Kidney (tissue), 13 donors: ENCODE measurements at regions not wholly inside any gene's neighbourhood (a gene's known extent, or its start where the extent isn't known, plus 50 kb on each side); places are given as distances from the start of the nearest gene placed in this dataset.

Source experiments
- DNase-seq, 5 donors: peaks; one replicate each; pipeline ENCODE4 v3.0.0-alpha.2; 2013 to 2020
- FAIRE-seq: peaks from 2 replicates; lab custom pipeline; 2012; peaks lifted over from hg19 to GRCh38; lab: Jason Lieb, UNC
- H3K27ac ChIP-seq, 2 donors: one replicate each; pipeline ENCODE4 v1.7.0; 2013; ENCODE audit warnings: low read depth in 2 of 2, low read length in 2 of 2, inconsistent platforms in 1 of 2
- H3K27me3 ChIP-seq: one replicate; pipeline ENCODE4 v1.7.1; 2013; ENCODE audit warnings: low read length, inconsistent platforms; ENCODE audit not compliant: control insufficient read depth, insufficient read depth
- H3K36me3 ChIP-seq, 3 donors: one replicate each; pipeline versions ENCODE4 v1.7.0 to v1.7.1; 2013; ENCODE audit warnings: low read length in 3 of 3, control low read depth in 1 of 3, inconsistent platforms in 1 of 3; ENCODE audit not compliant: insufficient read depth in 3 of 3, control insufficient read depth in 2 of 3
- H3K4me1 ChIP-seq, 3 donors: one replicate each; pipeline versions ENCODE4 v1.7.0 to v1.7.1; 2013; ENCODE audit warnings: low read length in 3 of 3, inconsistent platforms in 1 of 3, low read depth in 1 of 3; ENCODE audit not compliant: control insufficient read depth in 2 of 3, insufficient read depth in 2 of 3
- H3K4me3 ChIP-seq, 3 donors: one replicate each; pipeline versions ENCODE4 v1.7.0 to v1.8.1; 2013; ENCODE audit warnings: low read length in 3 of 3, control low read depth in 1 of 3, inconsistent platforms in 1 of 3
- H3K9ac ChIP-seq, 3 donors: one replicate each; pipeline versions ENCODE4 v1.7.0 to v1.7.1; 2013; ENCODE audit warnings: low read length in 3 of 3, control low read depth in 1 of 3, inconsistent platforms in 1 of 3
- H3K9me3 ChIP-seq, 3 donors: one replicate each; pipeline versions ENCODE4 v1.7.0 to v1.7.1; 2013; ENCODE audit warnings: low read length in 3 of 3, control low read depth in 1 of 3, inconsistent platforms in 1 of 3; ENCODE audit not compliant: control insufficient read depth in 2 of 3, insufficient read depth in 1 of 3
- CTCF ChIP-seq: IDR thresholded peaks from 3 replicates; pipeline ENCODE4 v1.5.1; 2012; ENCODE audit warnings: mild to moderate bottlenecking, moderate library complexity, borderline replicate concordance; ENCODE audit not compliant: insufficient read depth; ENCODE audit errors: extremely low read depth
- intact Hi-C: fragments of 100-400 bp; cut with DNase I; formaldehyde crosslinking; loops from one replicate; pipeline ENCODE4 v1.11.1; 2022
- donor health status: control.
- donor health status: control.
- donor health status: control.
- donor health status: control.
- donor health status: control.
- donor health status: DM: yes; HTN: yes; CAD: no.
- donor health status: Normal renal cell carcinoma (clear cell type).

GRCh38 chr16:85378145-85379040, 234.7 kb upstream of the GSE1 start:
- Histone ChIP-seq H3K4me3 (no peak overlapping the region), H3K9me3 (no peaks in the 10 kb centered on the region), H3K27ac (no peak overlapping the region), H3K9ac (no peak overlapping the region), H3K36me3 (peaks cover 0 to 2% (median 0%) of the 10 kb centered on the region in 3 donors), H3K4me1 (peaks cover 4 to 18% (median 8%) of the 10 kb centered on the region in 3 donors), H3K27me3 (no peaks in the 10 kb centered on the region)
- intact Hi-C loops, result no loop called here
- FAIRE-seq (no peak), DNase-seq (no peak)
- no peak for TF ChIP-seq CTCF

- FAIRE-seq, result no peak
- H3K4me1 ChIP-seq, result peaks cover 4 to 14% (median 8%) of the 10 kb centered on the region in 3 donors
- intact Hi-C loops, result no loop called here
Observed at GRCh38 chr16:85379041-85380001, 233.8 kb upstream of the GSE1 start.

GRCh38 chr16:85380002-85380395, 233.1 kb upstream of the GSE1 start:
- Histone ChIP-seq H3K27ac (no peak overlapping the region), H3K4me1 (peaks cover 4 to 15% (median 8%) of the 10 kb centered on the region in 3 donors), H3K9me3 (no peaks in the 10 kb centered on the region), H3K36me3 (peaks cover 0 to 2% (median 0%) of the 10 kb centered on the region in 3 donors), H3K27me3 (no peaks in the 10 kb centered on the region), H3K9ac (no peak overlapping the region), H3K4me3 (no peak overlapping the region)
- intact Hi-C loops, result no loop called here
- TF ChIP-seq CTCF, result no peak
- FAIRE-seq, result no peak
- DNase-seq, result no peak

More at GRCh38 chr16:85379041-85380001, 233.8 kb upstream of the GSE1 start:
- Histone ChIP-seq H3K4me3 (no peak overlapping the region), H3K36me3 (peaks cover 0 to 2% (median 0%) of the 10 kb centered on the region in 3 donors), H3K9me3 (no peaks in the 10 kb centered on the region), H3K27me3 (no peaks in the 10 kb centered on the region), H3K9ac (no peak overlapping the region), H3K27ac (no peak overlapping the region)
- no peak for TF ChIP-seq CTCF
- no peak for DNase-seq
